ENCODE measurements at regions not wholly inside any gene's neighbourhood (a gene's known extent, or its start where the extent isn't known, plus 50 kb on each side); places are given as distances from the start of the nearest gene placed in this dataset.
"Not testable (repeated sequence)": the region's sequence is repeated elsewhere in the genome, so short reads cannot be mapped to it uniquely, and the experiment has no call there.

DNA sequence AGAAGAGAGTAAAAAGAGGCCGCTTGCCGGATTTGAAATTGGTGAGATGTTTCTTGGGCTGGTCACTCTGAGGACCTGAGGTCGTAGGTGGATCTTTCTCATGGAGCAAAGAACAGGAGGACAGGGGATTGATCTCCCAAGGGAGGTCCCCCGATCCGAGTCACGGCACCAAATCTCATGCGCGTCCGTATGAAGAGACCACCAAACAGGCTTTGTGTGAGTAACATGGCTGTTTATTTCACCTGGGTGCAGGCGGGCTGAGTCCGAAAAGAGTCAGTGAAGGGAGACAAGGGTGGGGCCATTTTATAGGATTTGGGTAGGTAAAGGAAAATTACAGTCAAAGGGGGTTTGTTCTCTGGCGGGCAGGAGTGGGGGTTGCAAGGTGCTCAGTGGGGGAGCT lies 803.6 kb upstream of the ID2 start:
- H3K27ac Mint-ChIP-seq; intact Hi-C loops (cut with micrococcal nuclease); H3K27me3 Mint-ChIP-seq (ENCODE audit: low read depth); CTCF ChIA-PET; H3K4me1 Mint-ChIP-seq (ENCODE audit: low read depth); H3K9me3 Mint-ChIP-seq; H3K36me3 Mint-ChIP-seq (ENCODE audit: low read depth); DNase-seq; H3K4me3 Mint-ChIP-seq: not testable (repeated sequence)

DNA sequence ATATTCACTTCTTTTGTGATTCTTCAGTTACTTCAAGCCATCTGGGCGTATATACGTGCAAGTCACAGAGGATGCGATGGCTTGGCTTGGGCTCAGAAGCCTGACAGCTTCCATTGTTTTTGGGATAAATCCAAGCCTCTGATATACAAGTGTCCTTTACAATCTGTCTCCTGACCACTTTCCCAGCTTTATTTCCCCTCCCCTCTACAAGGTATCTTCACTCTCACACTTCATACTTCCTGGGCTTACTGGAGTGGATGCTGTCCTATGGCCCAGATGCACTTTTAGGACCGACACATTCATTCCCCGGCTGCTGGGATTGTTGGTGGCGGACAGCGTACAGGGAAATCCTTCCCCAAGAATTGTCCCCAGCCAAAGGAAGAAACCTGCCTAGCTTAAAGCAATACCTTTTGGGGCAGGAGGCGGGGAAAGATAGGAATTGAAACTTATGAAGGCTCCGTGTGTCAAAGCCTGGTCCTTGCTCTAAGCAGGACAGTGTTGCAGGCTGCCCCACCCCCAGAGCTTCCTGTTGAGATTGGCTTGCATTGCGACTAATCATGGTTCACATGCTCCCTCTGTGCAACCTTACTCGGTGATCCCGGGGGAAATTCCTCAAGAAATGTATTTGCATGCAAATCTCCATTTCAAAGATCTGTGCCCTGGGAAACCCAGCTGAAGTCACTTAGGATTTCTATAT lies 802.9 kb upstream of the ID2 start:
- DNase-seq: no peak
- H3K27ac Mint-ChIP-seq: no peak overlapping the region
- no peaks in the 10 kb centered on the region for H3K4me1 Mint-ChIP-seq (ENCODE audit: low read depth)
- CTCF ChIA-PET: no interaction called here
- no peaks in the 10 kb centered on the region for H3K9me3 Mint-ChIP-seq
- H3K4me3 Mint-ChIP-seq: no peak overlapping the region
- intact Hi-C loops (cut with micrococcal nuclease): no loop called here
- no peaks in the 10 kb centered on the region for H3K36me3 Mint-ChIP-seq (ENCODE audit: low read depth)
- no peaks in the 10 kb centered on the region for H3K27me3 Mint-ChIP-seq (ENCODE audit: low read depth)

DNA sequence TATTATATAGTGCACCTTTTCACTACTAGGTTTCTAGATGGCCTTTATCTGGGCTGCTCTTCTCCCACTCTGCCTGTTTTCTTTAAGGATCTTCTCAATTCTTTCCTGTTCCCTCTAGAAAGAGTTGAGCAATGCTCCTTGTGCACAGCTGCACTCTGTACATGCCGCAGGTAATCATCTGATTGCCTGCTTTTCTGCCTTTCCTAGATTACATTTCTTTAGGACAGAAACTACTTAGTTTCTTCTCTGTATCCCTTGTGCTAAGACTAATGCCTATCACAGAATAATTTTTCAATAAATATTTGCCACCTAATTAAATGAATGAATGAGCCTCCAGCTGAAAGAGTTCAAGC lies 802.4 kb upstream of the ID2 start:
- no peaks in the 10 kb centered on the region for H3K4me1 Mint-ChIP-seq (ENCODE audit: low read depth)
- DNase-seq: no peak
- H3K27ac Mint-ChIP-seq: no peak overlapping the region
- CTCF ChIA-PET: no interaction called here
- no peaks in the 10 kb centered on the region for H3K36me3 Mint-ChIP-seq (ENCODE audit: low read depth)
- H3K4me3 Mint-ChIP-seq: no peak overlapping the region
- no peaks in the 10 kb centered on the region for H3K9me3 Mint-ChIP-seq
- no peaks in the 10 kb centered on the region for H3K27me3 Mint-ChIP-seq (ENCODE audit: low read depth)
- intact Hi-C loops (cut with micrococcal nuclease): no loop called here

DNA sequence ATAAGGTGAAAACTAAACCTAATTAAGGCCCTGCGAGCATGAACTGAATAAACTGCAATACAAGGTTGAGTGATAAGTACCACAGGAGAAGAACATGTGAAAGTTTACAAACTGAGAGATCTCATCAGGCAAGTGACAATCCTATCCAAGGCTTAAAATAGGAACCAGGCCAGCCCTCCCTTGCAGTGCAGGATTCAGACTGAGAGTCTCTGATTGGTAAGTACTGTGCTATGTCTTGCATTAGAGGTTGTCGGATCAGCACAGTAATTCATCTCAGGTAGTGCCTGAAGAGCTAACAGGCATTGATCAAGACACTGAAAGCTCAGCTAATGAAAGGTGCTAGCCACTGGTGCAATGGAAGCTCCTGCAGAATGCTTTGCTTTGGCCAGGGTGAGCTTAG lies 801.7 kb upstream of the ID2 start:
- intact Hi-C loops (cut with micrococcal nuclease): no loop called here
- no peaks in the 10 kb centered on the region for H3K27me3 Mint-ChIP-seq (ENCODE audit: low read depth)
- DNase-seq: no peak
- no peaks in the 10 kb centered on the region for H3K4me1 Mint-ChIP-seq (ENCODE audit: low read depth)
- H3K9me3 Mint-ChIP-seq: no peaks in the 10 kb centered on the region
- no peaks in the 10 kb centered on the region for H3K36me3 Mint-ChIP-seq (ENCODE audit: low read depth)
- H3K27ac Mint-ChIP-seq: no peak overlapping the region
- H3K4me3 Mint-ChIP-seq: no peak overlapping the region
- CTCF ChIA-PET: no interaction called here

DNA sequence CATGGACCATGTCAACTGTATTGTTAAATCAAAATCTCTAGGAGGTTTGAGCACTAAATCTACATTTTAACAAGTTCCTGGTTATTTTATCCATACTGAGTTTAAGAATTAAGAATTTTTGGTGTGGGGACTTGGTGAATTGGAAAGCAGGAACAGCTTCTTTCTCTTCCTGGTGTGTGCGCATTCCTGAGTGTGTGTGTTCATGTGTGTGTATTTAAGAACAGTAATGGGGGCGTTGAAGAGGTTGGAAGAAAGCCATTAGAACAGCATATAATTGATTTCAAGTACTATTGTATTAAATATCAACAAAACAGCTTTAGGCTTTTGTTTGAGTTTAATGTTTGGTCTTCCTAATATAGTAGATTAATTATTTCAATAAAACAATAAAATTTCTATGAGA lies 801.3 kb upstream of the ID2 start:
- Mint-ChIP-seq H3K27me3 (ENCODE audit: low read depth) (no peaks in the 10 kb centered on the region), H3K4me3 (no peak overlapping the region), H3K9me3 (no peaks in the 10 kb centered on the region), H3K4me1 (ENCODE audit: low read depth) (no peaks in the 10 kb centered on the region), H3K36me3 (ENCODE audit: low read depth) (no peaks in the 10 kb centered on the region), H3K27ac (no peak overlapping the region)
- no peak for DNase-seq
- CTCF ChIA-PET: no interaction called here
- intact Hi-C loops (cut with micrococcal nuclease): no loop called here

DNA sequence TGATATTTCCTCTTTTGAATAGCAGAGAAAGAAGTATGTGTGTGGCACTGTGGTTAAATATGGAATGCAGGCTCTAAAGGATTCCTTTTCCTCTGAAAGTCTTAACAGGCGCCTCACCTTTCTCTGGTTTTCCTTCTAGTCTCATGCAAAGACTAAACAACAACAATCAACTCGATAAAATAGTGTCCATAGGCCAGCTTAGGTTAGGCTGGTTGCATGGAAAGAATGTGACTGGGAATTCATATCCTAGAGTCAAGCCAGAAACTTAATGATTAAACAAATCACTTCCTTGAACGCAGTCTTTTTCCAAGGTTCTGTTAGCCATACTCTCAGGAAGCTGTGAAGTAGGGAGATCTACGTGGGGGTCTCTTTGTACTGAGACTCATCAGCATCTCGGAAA lies 800.8 kb upstream of the ID2 start:
- Mint-ChIP-seq H3K9me3 (no peaks in the 10 kb centered on the region), H3K4me1 (ENCODE audit: low read depth) (no peaks in the 10 kb centered on the region), H3K27me3 (ENCODE audit: low read depth) (no peaks in the 10 kb centered on the region), H3K4me3 (no peak overlapping the region), H3K36me3 (ENCODE audit: low read depth) (no peaks in the 10 kb centered on the region), H3K27ac (no peak overlapping the region)
- no peak for DNase-seq
- intact Hi-C loops (cut with micrococcal nuclease): no loop called here
- CTCF ChIA-PET: no interaction called here

DNA sequence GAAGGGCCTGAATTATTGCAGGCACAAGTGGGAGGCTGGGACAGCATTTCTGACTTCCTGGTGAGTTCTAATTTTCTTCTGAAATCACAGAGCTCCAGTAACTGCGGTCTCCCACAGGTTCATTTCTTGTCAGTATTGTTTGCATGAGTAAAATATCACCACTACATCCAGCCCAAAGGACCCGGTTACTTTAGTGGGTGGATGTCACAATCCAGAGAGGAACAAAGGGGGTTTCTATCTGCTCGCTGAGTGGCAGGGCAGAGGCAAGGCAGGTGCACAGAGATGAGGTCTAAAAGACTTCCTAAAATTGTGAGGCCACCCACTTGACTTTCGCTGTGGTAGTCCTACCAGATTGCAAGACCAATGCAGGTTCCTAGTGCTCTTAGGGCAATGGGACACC lies 800.4 kb upstream of the ID2 start:
- no peaks in the 10 kb centered on the region for H3K4me1 Mint-ChIP-seq (ENCODE audit: low read depth)
- H3K9me3 Mint-ChIP-seq: no peaks in the 10 kb centered on the region
- no peaks in the 10 kb centered on the region for H3K36me3 Mint-ChIP-seq (ENCODE audit: low read depth)
- intact Hi-C loops (cut with micrococcal nuclease): no loop called here
- DNase-seq: no peak
- CTCF ChIA-PET: no interaction called here
- no peak overlapping the region for H3K4me3 Mint-ChIP-seq
- H3K27ac Mint-ChIP-seq: no peak overlapping the region
- no peaks in the 10 kb centered on the region for H3K27me3 Mint-ChIP-seq (ENCODE audit: low read depth)

DNA sequence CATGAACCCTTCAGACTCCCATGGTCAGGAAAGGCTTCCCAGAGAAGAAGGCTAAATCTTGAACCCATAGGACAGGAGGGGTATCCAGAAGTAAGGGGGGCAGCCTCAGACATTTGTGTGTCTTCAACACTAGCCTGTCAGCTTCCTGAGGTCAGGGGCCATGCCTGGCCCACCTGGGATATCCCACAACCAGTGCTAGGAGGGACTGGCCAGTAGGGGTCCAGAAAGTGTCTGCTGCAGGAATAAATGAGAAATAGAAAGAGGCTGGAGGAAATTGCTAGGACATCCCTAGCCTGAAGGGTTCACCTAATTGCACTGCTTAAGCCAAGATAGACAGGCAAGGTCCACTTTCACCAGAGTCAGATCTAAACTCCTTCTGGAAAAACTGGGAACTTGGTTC lies 799.6 kb upstream of the ID2 start:
- H3K27ac Mint-ChIP-seq: no peak overlapping the region
- H3K4me1 Mint-ChIP-seq (ENCODE audit: low read depth): no peaks in the 10 kb centered on the region
- no peaks in the 10 kb centered on the region for H3K36me3 Mint-ChIP-seq (ENCODE audit: low read depth)
- no peak for DNase-seq
- intact Hi-C loops (cut with micrococcal nuclease): no loop called here
- CTCF ChIA-PET: no interaction called here
- no peak overlapping the region for H3K4me3 Mint-ChIP-seq
- no peaks in the 10 kb centered on the region for H3K27me3 Mint-ChIP-seq (ENCODE audit: low read depth)
- no peaks in the 10 kb centered on the region for H3K9me3 Mint-ChIP-seq

DNA sequence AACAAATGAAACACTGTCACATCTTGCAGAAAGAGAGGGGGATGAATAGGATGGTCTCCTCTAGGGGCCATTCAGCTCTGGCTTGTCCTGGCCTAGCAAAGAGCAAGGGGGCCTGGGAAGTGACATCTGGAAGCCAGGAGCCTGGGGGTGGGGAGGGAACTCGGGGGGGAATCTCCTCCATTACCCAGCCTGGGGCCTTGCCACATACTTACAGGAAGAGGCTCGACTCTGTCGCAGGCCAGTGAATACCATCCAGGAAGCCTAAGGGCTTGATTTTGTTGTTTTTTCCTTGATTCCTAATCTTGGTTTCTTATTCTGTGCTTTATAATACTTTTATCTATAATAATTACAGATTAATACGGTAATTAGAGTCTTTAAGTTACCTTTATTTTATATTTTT lies 797.5 kb upstream of the ID2 start:
- Mint-ChIP-seq H3K9me3 (no peaks in the 10 kb centered on the region), H3K4me3 (no peak overlapping the region), H3K36me3 (ENCODE audit: low read depth) (no peaks in the 10 kb centered on the region), H3K4me1 (ENCODE audit: low read depth) (no peaks in the 10 kb centered on the region), H3K27ac (no peak overlapping the region), H3K27me3 (ENCODE audit: low read depth) (no peaks in the 10 kb centered on the region)
- CTCF ChIA-PET: no interaction called here
- no peak for DNase-seq
- intact Hi-C loops (cut with micrococcal nuclease): no loop called here

DNA sequence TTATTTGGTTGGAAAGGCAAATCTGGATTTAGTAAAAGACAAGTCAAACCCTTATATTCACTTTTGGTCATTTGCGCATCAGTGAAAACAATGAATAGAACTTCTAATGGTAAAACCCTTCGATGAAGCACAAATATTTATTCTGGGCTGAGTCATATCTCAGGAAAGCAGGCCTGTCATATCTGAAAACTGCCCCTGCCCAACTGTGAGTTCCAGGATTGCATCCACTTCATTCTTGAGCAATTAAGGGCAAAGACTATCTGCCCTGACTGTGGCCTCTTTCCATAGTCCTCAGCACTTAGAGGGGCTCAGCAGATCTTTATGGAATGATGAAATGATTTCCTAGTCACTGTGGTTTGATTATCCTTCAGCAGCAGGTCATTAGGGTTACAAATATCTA lies 795.2 kb upstream of the ID2 start:
- no peaks in the 10 kb centered on the region for H3K4me1 Mint-ChIP-seq (ENCODE audit: low read depth)
- H3K27me3 Mint-ChIP-seq (ENCODE audit: low read depth): peaks cover 2% of the 10 kb centered on the region
- H3K4me3 Mint-ChIP-seq: no peak overlapping the region
- H3K36me3 Mint-ChIP-seq (ENCODE audit: low read depth): no peaks in the 10 kb centered on the region
- CTCF ChIA-PET: no interaction called here
- no peaks in the 10 kb centered on the region for H3K9me3 Mint-ChIP-seq
- no peak overlapping the region for H3K27ac Mint-ChIP-seq
- intact Hi-C loops (cut with micrococcal nuclease): no loop called here
- no peak for DNase-seq

DNA sequence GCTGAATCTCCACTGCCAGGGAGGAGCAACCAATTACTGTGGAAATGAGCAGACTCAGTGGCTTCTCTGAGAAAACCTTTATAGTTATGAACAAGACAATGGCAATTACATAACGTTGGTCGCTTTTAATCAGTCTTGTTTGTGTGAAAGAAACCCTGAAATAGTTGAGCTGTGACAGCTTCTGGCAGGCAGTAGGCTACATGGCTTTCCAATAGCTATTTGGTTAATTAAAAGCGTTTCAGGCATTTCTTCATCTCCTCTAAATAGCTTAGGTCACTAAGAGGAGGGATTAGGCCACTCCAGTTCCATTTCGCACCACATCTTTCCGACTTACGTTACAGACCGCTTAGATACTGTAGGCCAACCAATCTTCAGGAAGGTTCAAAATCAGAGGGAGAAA lies 794.4 kb upstream of the ID2 start:
- Mint-ChIP-seq H3K4me1 (ENCODE audit: low read depth) (no peaks in the 10 kb centered on the region), H3K36me3 (ENCODE audit: low read depth) (no peaks in the 10 kb centered on the region), H3K27ac (no peak overlapping the region), H3K27me3 (ENCODE audit: low read depth) (peaks cover 2% of the 10 kb centered on the region), H3K4me3 (no peak overlapping the region), H3K9me3 (no peaks in the 10 kb centered on the region)
- CTCF ChIA-PET: interaction anchor here (0.9 kb wide), 1 partner anchor 17 kb away, joined by 3 read pairs; no protein-coding TSS in a partner anchor
- intact Hi-C loops (cut with micrococcal nuclease): no loop called here
- DNase-seq: no peak

DNA sequence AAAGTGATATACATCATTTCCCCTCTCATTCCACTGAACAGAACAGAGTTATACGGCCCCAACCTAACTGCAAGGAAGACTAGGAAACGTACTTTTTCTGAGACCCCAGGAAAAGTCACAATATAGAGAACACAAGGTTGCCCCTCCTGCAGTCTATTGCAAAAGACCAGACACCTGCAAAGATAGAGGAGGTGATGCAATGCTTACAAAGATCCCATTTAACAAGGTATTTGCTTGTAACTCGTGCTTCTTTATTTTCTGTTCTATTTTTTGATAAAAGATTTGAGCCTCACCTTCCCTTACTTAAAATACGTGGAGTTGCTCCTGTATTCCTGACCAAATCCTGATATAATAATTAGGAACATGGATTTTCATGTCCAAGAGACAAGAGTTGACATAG lies 793.0 kb upstream of the ID2 start:
- no peaks in the 10 kb centered on the region for H3K36me3 Mint-ChIP-seq (ENCODE audit: low read depth)
- H3K27me3 Mint-ChIP-seq (ENCODE audit: low read depth): peaks cover 2% of the 10 kb centered on the region
- CTCF ChIA-PET: no interaction called here
- no peak overlapping the region for H3K27ac Mint-ChIP-seq
- H3K4me3 Mint-ChIP-seq: no peak overlapping the region
- intact Hi-C loops (cut with micrococcal nuclease): no loop called here
- H3K9me3 Mint-ChIP-seq: no peaks in the 10 kb centered on the region
- no peaks in the 10 kb centered on the region for H3K4me1 Mint-ChIP-seq (ENCODE audit: low read depth)
- no peak for DNase-seq

DNA sequence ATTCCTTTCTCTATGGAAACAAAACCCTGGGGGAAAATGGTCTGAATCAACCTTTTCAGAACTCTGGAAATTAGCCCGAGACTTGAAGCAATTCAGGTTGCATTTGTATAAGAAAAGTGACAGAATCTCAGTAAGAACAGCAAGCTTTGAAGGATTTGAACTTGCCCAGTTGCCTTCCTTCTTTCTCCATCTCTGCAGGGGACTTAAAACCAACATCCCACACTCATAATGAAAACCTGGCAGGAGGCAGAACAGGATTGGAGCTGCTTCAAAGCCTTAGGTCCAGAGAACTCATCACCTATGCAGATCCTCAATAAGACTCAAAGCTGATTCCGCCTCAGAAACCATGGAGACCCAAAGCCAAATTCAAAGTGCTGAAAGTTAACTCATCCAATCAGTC lies 790.5 kb upstream of the ID2 start:
- no peak for DNase-seq
- peaks cover 2% of the 10 kb centered on the region for H3K27me3 Mint-ChIP-seq (ENCODE audit: low read depth)
- H3K27ac Mint-ChIP-seq: no peak overlapping the region
- H3K4me3 Mint-ChIP-seq: no peak overlapping the region
- CTCF ChIA-PET: no interaction called here
- intact Hi-C loops (cut with micrococcal nuclease): no loop called here
- no peaks in the 10 kb centered on the region for H3K36me3 Mint-ChIP-seq (ENCODE audit: low read depth)
- H3K4me1 Mint-ChIP-seq (ENCODE audit: low read depth): no peaks in the 10 kb centered on the region
- H3K9me3 Mint-ChIP-seq: no peaks in the 10 kb centered on the region

DNA sequence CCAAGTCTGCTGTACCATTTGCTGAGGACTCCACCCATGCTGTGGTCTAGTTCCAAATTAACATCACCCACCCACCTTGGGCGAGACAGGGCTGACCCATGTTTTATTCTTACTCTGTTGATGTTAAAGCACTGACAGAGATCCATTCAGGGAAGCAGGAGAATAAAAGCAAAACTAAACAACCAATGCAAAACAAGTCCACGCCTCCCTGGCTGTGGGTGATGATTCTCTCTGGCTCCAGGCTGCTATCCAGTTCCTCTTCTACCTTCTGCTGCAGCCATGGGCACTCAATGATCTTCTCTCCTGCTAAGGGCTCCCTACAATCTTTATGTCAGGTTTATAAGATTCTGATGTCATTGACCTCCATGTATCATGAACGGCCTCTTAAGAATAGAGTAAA lies 786.6 kb upstream of the ID2 start:
- Mint-ChIP-seq H3K27me3 (ENCODE audit: low read depth) (peaks cover 6% of the 10 kb centered on the region), H3K36me3 (ENCODE audit: low read depth) (no peaks in the 10 kb centered on the region), H3K4me3 (no peak overlapping the region), H3K9me3 (no peaks in the 10 kb centered on the region), H3K27ac (no peak overlapping the region), H3K4me1 (ENCODE audit: low read depth) (peaks cover 11% of the 10 kb centered on the region)
- CTCF ChIA-PET: no interaction called here
- intact Hi-C loops (cut with micrococcal nuclease): no loop called here
- no peak for DNase-seq

Data from activated naive CD4-positive, alpha-beta T cell treated with anti-CD3 and anti-CD28 coated beads for 36 hours (primary cell).